K562 (cell line): ENCODE measurements at regions not wholly inside any gene's neighbourhood (a gene's known extent, or its start where the extent isn't known, plus 50 kb on each side); places are given as distances from the start of the nearest gene placed in this dataset.

Source experiments
- CCAR2 ChIP-seq: fragments of 200-400 bp; formaldehyde crosslinking; IDR thresholded peaks from 2 replicates; pipeline ENCODE4 v1.6.1; 2017; ENCODE audit warnings: mild to moderate bottlenecking, low read depth, low read length
- FOXJ3 ChIP-seq: sonication (generic); formaldehyde crosslinking; IDR thresholded peaks from 2 replicates; pipeline ENCODE4 v1.4.0; 2020; ENCODE audit warnings: mild to moderate bottlenecking, missing genetic modification reagents
- FOXP4 ChIP-seq: sonication (generic); formaldehyde crosslinking; IDR thresholded peaks from 2 replicates; pipeline ENCODE4 v1.8.0; 2022; ENCODE audit warnings: mild to moderate bottlenecking, missing genetic modification reagents, borderline replicate concordance
- KLF1 ChIP-seq: fragments of 450-650 bp; IDR thresholded peaks from 2 replicates; pipeline ENCODE4 v1.6.1; 2016; ENCODE audit warnings: missing genetic modification characterization, missing compliant biosample characterization
- MGA ChIP-seq: fragments of 450-650 bp; IDR thresholded peaks from 2 replicates; pipeline ENCODE4 v1.6.1; 2016; ENCODE audit warnings: mild to moderate bottlenecking, moderate library complexity
- NFE2L1 ChIP-seq: fragments of 450-650 bp; IDR thresholded peaks from 2 replicates; pipeline ENCODE4 v1.6.1; 2016; ENCODE audit warnings: missing genetic modification characterization, low read depth, mild to moderate bottlenecking, missing compliant biosample characterization, moderate library complexity, borderline replicate concordance
- POLR2AphosphoS5 ChIP-seq: IDR thresholded peaks from 2 replicates; pipeline ENCODE4 v1.6.1; 2011; ENCODE audit warnings: mild to moderate bottlenecking, low read depth, low read length, moderate library complexity; ENCODE audit not compliant: control insufficient read depth, insufficient read depth
- POLR2B ChIP-seq: fragments of 450-650 bp; IDR thresholded peaks from 2 replicates; pipeline ENCODE4 v1.6.1; 2018; ENCODE audit warnings: low read depth; ENCODE audit not compliant: partially characterized antibody
- SIX5 ChIP-seq, 2 experiments: IDR thresholded peaks; 2 replicates each; pipeline ENCODE4 v1.6.1; 2011; ENCODE audit warnings: low read length in 2 of 2, borderline replicate concordance in 1 of 2, low read depth in 1 of 2, mild to moderate bottlenecking in 1 of 2, moderate library complexity in 1 of 2; ENCODE audit not compliant: insufficient read depth in 1 of 2
- SP1 ChIP-seq: sonication (generic); formaldehyde crosslinking; IDR thresholded peaks from 2 replicates; pipeline ENCODE4 v1.8.1; 2022; ENCODE audit warnings: mild to moderate bottlenecking, missing genetic modification reagents
- SRSF9 ChIP-seq: fragments of 200-400 bp; formaldehyde crosslinking; IDR thresholded peaks from 2 replicates; pipeline ENCODE4 v1.6.1; 2017; ENCODE audit warnings: low read depth, low read length, borderline replicate concordance
- TCF7 ChIP-seq: sonication (generic); IDR thresholded peaks from 2 replicates; pipeline ENCODE4 v1.6.1; 2016; ENCODE audit warnings: antibody characterized with exemption, borderline replicate concordance
- ZNF3 ChIP-seq: fragments of 250-450 bp; sonication (Bioruptor Pico); IDR thresholded peaks from 2 replicates; pipeline ENCODE4 v1.5.0; 2021; ENCODE audit warnings: mild to moderate bottlenecking, moderate library complexity
- ZNF57 ChIP-seq: fragments of 450-650 bp; formaldehyde crosslinking; IDR thresholded peaks from 2 replicates; pipeline ENCODE4 v1.4.0; 2020; ENCODE audit warnings: mild to moderate bottlenecking, moderate library complexity
- ZNF695 ChIP-seq: fragments of 450-650 bp; formaldehyde crosslinking; IDR thresholded peaks from 2 replicates; pipeline ENCODE4 v1.4.0; 2020; ENCODE audit warnings: mild to moderate bottlenecking, moderate library complexity

GRCh38 chr9:38208206-38208901 is 139.3 kb upstream of the SHB start (continued):
- TF ChIP-seq FOXP4 (CRISPR knock-in tag) (no peak), MGA (peak; percentile 32; the same call in 1 of the 2 replicates), FOXJ3 (CRISPR knock-in tag) (no peak), ZNF3 (no peak), KLF1 (tag) (no peak), SIX5 (IDR thresholded peaks at IDR 0.05; ENCODE audit: borderline replicate concordance in 1 of 2, insufficient read depth in 1 of 2, low read depth in 1 of 2, low read length in 2 of 2) (no peak), NFE2L1 (no peak), POLR2B (no peak), ZNF57 (CRISPR knock-in tag) (no peak), ZNF695 (CRISPR knock-in tag) (no peak), SP1 (no peak), CCAR2 (no peak), SRSF9 (no peak), TCF7 (no peak), POLR2AphosphoS5 (no peak)
